ENCODE measurements at regions not wholly inside any gene's neighbourhood (a gene's known extent, or its start where the extent isn't known, plus 50 kb on each side); places are given as distances from the start of the nearest gene placed in this dataset.
"Not testable (repeated sequence)": the region's sequence is repeated elsewhere in the genome, so short reads cannot be mapped to it uniquely, and the experiment has no call there.

GRCh38 chr13:109311431-109311976 lies 474.9 kb downstream of the IRS2 start:
- DNase-seq, result not testable (repeated sequence)

- DNase-seq, result no peak
These were observed 476.6 kb downstream of the IRS2 start for GRCh38 chr13:109309625-109310363.

GRCh38 chr13:109307027-109307426 lies 479.4 kb downstream of the IRS2 start:
- no peak for DNase-seq

- no peak for DNase-seq
These were observed 484.7 kb downstream of the IRS2 start for GRCh38 chr13:109301726-109302125.

GRCh38 chr13:109301276-109301675 lies 485.1 kb downstream of the IRS2 start:
- DNase-seq, result no peak

- DNase-seq, result no peak
These were observed 488.8 kb downstream of the IRS2 start for GRCh38 chr13:109297628-109298027.

GRCh38 chr13:109293166-109293565 lies 493.2 kb downstream of the IRS2 start:
- no peak for DNase-seq

- no peak for DNase-seq
These were observed 498.2 kb downstream of the IRS2 start for GRCh38 chr13:109288151-109288709.

- DNase-seq, result no peak
These were observed 498.8 kb downstream of the IRS2 start for GRCh38 chr13:109287553-109287952.

- no peak for DNase-seq
These were observed 500.8 kb downstream of the IRS2 start for GRCh38 chr13:109285586-109285985.

GRCh38 chr13:109281903-109282635 lies 504.3 kb downstream of the IRS2 start:
- no peak for DNase-seq

GRCh38 chr13:109281017-109281902 lies 505.1 kb downstream of the IRS2 start:
- no peak for DNase-seq

GRCh38 chr13:109276261-109276660 lies 510.1 kb downstream of the IRS2 start:
- DNase-seq, result no peak

- DNase-seq, result no peak
These were observed 510.5 kb downstream of the IRS2 start for GRCh38 chr13:109275852-109276251.

- DNase-seq, result no peak
These were observed 511.1 kb downstream of the IRS2 start for GRCh38 chr13:109275139-109275745.

- DNase-seq, result no peak
These were observed 512.1 kb downstream of the IRS2 start for GRCh38 chr13:109274188-109274821.

- DNase-seq, result no peak
These were observed 513.0 kb downstream of the IRS2 start for GRCh38 chr13:109273326-109273751.

GRCh38 chr13:109272595-109273325 lies 513.6 kb downstream of the IRS2 start:
- no peak for DNase-seq

- no peak for DNase-seq
These were observed 514.5 kb downstream of the IRS2 start for GRCh38 chr13:109271555-109272541.

GRCh38 chr13:109271061-109271460 lies 515.3 kb downstream of the IRS2 start:
- no peak for DNase-seq
